ENCODE measurements at regions not wholly inside any gene's neighbourhood (a gene's known extent, or its start where the extent isn't known, plus 50 kb on each side); places are given as distances from the start of the nearest gene placed in this dataset.

- no peak for DNase-seq (ENCODE audit: low read depth in 2 of 3, low spot score in 2 of 3)
These were observed 502.5 kb upstream of the NECTIN3 start for GRCh38 chr3:110569073-110569472.

GRCh38 chr3:110575702-110576101 is 495.9 kb upstream of the NECTIN3 start:
- DNase-seq (ENCODE audit: low read depth in 2 of 3, low spot score in 2 of 3) = no peak

GRCh38 chr3:110576960-110577359 is 494.7 kb upstream of the NECTIN3 start:
- no peak for DNase-seq (ENCODE audit: low read depth in 2 of 3, low spot score in 2 of 3)

- DNase-seq (ENCODE audit: low read depth in 2 of 3, low spot score in 2 of 3) = no peak
These were observed 493.8 kb upstream of the NECTIN3 start for GRCh38 chr3:110577854-110578253.

GRCh38 chr3:110579840-110580550 is 491.6 kb upstream of the NECTIN3 start:
- DNase-seq (ENCODE audit: low read depth in 2 of 3, low spot score in 2 of 3) = no peak

- no peak for DNase-seq (ENCODE audit: low read depth in 2 of 3, low spot score in 2 of 3)
These were observed 488.2 kb upstream of the NECTIN3 start for GRCh38 chr3:110583373-110583935.

GRCh38 chr3:110588906-110589305 is 482.7 kb upstream of the NECTIN3 start:
- no peak for DNase-seq (ENCODE audit: low read depth in 2 of 3, low spot score in 2 of 3)

- DNase-seq (ENCODE audit: low read depth in 2 of 3, low spot score in 2 of 3) = no peak
These were observed 482.3 kb upstream of the NECTIN3 start for GRCh38 chr3:110589341-110589740.

- no peak for DNase-seq (ENCODE audit: low read depth in 2 of 3, low spot score in 2 of 3)
These were observed 477.9 kb upstream of the NECTIN3 start for GRCh38 chr3:110593749-110594148.

- no peak for DNase-seq (ENCODE audit: low read depth in 2 of 3, low spot score in 2 of 3)
These were observed 472.6 kb upstream of the NECTIN3 start for GRCh38 chr3:110598847-110599490.

GRCh38 chr3:110608566-110608965 is 463.1 kb upstream of the NECTIN3 start:
- no peak for DNase-seq (ENCODE audit: low read depth in 2 of 3, low spot score in 2 of 3)

- DNase-seq (ENCODE audit: low read depth in 2 of 3, low spot score in 2 of 3) = no peak
These were observed 459.6 kb upstream of the NECTIN3 start for GRCh38 chr3:110612045-110612444.

GRCh38 chr3:110614186-110614585 is 457.4 kb upstream of the NECTIN3 start:
- no peak for DNase-seq (ENCODE audit: low read depth in 2 of 3, low spot score in 2 of 3)

GRCh38 chr3:110615454-110615853 is 456.2 kb upstream of the NECTIN3 start:
- DNase-seq (ENCODE audit: low read depth in 2 of 3, low spot score in 2 of 3) = no peak

GRCh38 chr3:110618512-110619226 is 452.9 kb upstream of the NECTIN3 start:
- no peak for DNase-seq (ENCODE audit: low read depth in 2 of 3, low spot score in 2 of 3)

- DNase-seq (ENCODE audit: low read depth in 2 of 3, low spot score in 2 of 3) = no peak
These were observed 451.5 kb upstream of the NECTIN3 start for GRCh38 chr3:110620118-110620517.

GRCh38 chr3:110623571-110623970 is 448.0 kb upstream of the NECTIN3 start:
- DNase-seq (ENCODE audit: low read depth in 2 of 3, low spot score in 2 of 3) = no peak

GRCh38 chr3:110624576-110624975 is 447.0 kb upstream of the NECTIN3 start:
- no peak for DNase-seq (ENCODE audit: low read depth in 2 of 3, low spot score in 2 of 3)

- no peak for DNase-seq (ENCODE audit: low read depth in 2 of 3, low spot score in 2 of 3)
These were observed 446.3 kb upstream of the NECTIN3 start for GRCh38 chr3:110625201-110625747.

GRCh38 chr3:110626652-110627111 is 444.9 kb upstream of the NECTIN3 start:
- DNase-seq (ENCODE audit: low read depth in 2 of 3, low spot score in 2 of 3) = peak in 2 of 3 donors; percentile 68 to 84

- no peak for DNase-seq (ENCODE audit: low read depth in 2 of 3, low spot score in 2 of 3)
These were observed 442.8 kb upstream of the NECTIN3 start for GRCh38 chr3:110628650-110629301.
